ENCODE measurements at regions not wholly inside any gene's neighbourhood (a gene's known extent, or its start where the extent isn't known, plus 50 kb on each side); places are given as distances from the start of the nearest gene placed in this dataset.

DNA sequence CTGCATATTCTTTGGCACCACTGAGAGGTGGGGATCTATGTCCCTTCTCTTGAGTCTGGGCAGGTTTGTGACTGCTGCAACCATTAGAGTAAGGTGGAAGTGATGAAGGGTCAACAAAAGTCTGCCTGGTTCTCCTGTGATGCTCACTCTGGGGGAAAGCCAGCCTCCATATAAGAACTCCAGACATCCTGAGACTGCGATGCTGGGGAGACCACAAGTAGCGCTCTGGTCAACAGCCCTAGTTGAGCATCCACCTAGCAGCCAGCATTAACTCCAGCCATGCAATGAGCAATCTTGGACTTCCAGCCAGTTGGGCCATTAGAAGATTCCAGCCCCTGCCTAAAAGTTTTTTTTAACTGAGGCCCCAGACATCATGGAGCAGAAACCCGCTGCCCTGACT, 62.8 kb downstream of the SCN11A start:
- TF ChIP-seq ZFX (IDR thresholded peaks at IDR 0.05) = no peak
- TF ChIP-seq, protein P1, sequence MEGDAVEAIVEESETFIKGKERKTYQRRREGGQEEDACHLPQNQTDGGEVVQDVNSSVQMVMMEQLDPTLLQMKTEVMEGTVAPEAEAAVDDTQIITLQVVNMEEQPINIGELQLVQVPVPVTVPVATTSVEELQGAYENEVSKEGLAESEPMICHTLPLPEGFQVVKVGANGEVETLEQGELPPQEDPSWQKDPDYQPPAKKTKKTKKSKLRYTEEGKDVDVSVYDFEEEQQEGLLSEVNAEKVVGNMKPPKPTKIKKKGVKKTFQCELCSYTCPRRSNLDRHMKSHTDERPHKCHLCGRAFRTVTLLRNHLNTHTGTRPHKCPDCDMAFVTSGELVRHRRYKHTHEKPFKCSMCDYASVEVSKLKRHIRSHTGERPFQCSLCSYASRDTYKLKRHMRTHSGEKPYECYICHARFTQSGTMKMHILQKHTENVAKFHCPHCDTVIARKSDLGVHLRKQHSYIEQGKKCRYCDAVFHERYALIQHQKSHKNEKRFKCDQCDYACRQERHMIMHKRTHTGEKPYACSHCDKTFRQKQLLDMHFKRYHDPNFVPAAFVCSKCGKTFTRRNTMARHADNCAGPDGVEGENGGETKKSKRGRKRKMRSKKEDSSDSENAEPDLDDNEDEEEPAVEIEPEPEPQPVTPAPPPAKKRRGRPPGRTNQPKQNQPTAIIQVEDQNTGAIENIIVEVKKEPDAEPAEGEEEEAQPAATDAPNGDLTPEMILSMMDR (conservative IDR thresholded peaks at IDR 0.05) = no peak
- H3K27ac ChIP-seq = no peak overlapping the region

DNA sequence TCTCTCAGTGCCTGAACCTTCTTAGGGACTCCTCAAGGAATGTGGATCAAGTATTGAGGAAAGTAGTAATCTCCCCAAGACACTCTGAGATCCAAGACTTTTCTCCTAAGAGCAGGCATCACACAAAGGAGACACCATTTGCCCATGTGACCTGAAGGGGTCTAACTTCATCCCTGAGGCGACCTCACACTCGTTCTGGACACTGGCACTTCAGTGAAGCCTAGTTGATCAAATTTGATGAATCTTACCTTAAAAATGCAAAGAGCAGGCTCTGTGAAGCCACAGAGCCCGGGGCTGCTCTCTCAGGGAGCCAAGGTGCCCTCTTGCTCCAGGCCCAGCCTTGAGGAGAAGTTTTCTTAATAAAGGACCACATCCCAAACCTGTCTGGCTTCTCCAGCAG, 64.3 kb downstream of the SCN11A start:
- TF ChIP-seq, protein P1 (conservative IDR thresholded peaks at IDR 0.05) = no peak
- TF ChIP-seq ZFX (IDR thresholded peaks at IDR 0.05) = no peak

DNA sequence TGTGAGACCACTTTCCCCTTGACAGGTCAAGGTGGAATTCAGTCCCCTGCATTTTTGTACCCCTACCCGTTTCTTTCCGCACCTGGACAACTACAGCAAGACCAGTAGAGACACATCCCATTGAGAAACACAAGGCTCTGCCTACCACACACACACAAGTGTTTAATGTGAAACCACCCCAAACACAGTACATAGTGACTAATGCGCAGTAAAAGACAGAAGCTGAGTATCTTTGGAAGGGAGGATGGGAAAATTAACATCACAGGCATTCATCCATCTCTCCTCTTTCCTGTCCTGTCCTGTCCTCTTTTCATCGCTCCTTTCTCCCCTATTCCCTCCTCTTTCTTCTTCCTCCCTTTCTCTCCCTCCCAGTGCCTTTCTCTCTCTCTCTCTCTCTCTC, 64.8 kb downstream of the SCN11A start:
- H3K27ac ChIP-seq = no peak overlapping the region
- TF ChIP-seq ZFX (IDR thresholded peaks at IDR 0.05) = no peak
- TF ChIP-seq, protein P1 (conservative IDR thresholded peaks at IDR 0.05) = no peak

More for the DNA sequence above, 64.3 kb downstream of the SCN11A start:
- no peak overlapping the region for H3K27ac ChIP-seq

DNA sequence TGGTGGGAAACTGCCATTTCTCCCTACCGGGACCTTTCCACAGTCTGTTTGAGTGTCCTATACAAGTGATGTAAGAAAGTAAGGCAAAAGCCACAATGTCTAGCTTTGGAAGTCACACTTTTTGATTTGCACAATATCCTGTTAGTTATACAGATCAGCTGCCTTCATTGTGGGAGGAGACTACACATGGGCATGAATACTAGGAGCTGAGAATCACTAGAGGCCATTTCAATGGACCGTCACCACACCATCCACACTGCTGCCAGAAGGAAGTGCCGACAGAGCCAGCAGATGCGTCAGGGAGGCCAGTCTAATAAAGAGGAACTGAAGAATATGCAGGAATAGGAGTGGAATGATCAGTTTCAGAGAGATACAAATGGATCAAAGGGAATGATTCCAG, 65.8 kb downstream of the SCN11A start:
- H3K27ac ChIP-seq = no peak overlapping the region
- TF ChIP-seq, protein P1 (conservative IDR thresholded peaks at IDR 0.05) = no peak
- TF ChIP-seq ZFX (IDR thresholded peaks at IDR 0.05) = no peak

DNA sequence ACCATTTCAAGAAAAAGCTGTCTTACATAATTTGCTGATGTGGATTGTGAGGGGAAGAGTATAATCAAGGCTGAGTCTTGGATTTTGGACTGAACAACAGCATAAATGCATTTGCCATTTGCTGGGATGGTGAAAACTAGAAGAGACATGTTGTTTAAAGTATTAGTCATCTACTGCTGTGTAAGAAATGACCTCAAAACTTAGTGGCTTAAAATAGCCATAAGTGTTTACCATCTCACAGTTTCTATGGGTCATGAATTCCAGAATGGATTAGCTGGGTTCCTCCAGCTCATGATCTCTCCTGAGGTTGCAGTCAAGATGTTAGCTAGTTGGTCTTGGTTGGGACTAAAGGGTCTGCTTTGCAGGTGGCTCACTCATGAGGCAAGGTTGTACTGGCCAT, 66.2 kb downstream of the SCN11A start:
- TF ChIP-seq, protein P1 (conservative IDR thresholded peaks at IDR 0.05) = no peak
- no peak for TF ChIP-seq ZFX (IDR thresholded peaks at IDR 0.05)
- H3K27ac ChIP-seq = no peak overlapping the region

DNA sequence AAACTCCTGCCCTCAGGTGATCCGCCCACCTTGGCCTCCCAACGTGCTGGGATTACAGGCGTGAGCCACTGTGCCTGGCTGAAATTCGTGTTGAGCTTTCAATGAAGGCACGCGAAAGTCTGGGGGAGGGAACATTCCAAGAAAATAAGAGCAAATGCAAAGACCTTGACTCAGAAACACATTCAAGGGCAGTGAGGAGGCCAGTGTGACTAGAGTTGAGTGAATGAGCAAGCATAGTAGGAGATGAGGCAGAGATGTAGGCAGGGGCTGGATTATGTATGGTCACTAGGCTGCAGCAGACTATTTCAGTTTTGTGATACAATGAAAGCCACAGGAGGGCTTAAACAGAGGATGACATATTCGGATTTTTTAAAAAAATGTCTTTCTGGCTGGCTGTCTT, 67.0 kb downstream of the SCN11A start:
- no peak overlapping the region for H3K27ac ChIP-seq
- TF ChIP-seq, protein P1 (conservative IDR thresholded peaks at IDR 0.05) = no peak
- TF ChIP-seq ZFX (IDR thresholded peaks at IDR 0.05) = no peak

DNA sequence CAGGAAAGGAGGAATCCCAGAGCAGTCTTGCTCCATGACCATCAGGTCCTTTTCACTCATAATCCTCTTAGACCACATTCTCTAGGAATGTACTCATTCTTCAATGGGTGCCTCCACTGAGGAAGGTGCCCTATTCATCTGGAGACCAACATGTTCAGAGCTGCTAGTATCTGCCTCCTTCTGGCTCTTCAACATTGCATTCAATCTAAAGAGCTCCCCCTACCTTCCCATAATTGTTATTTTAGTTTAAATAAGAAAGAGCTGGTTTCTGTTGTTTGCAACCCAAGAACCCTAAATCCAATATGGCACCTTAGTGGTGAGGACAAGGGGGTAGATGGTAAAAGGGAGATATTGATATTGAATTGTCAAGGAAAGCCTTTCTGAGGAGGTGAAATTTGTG, 67.6 kb downstream of the SCN11A start:
- no peak for TF ChIP-seq ZFX (IDR thresholded peaks at IDR 0.05)
- TF ChIP-seq, protein P1 (conservative IDR thresholded peaks at IDR 0.05) = no peak
- H3K27ac ChIP-seq = no peak overlapping the region

All from C4-2B (cell line).